Hepatocyte (in vitro differentiated cells): ENCODE measurements at regions not wholly inside any gene's neighbourhood (a gene's known extent, or its start where the extent isn't known, plus 50 kb on each side); places are given as distances from the start of the nearest gene placed in this dataset.

Source experiments
- DNase-seq: peaks from one replicate; pipeline ENCODE4 v3.0.0-alpha.2; 2016; ENCODE audit warnings: low spot score
- H2AFZ ChIP-seq: fragments of 200-600 bp; sonication (generic); 2 replicates; pipeline ENCODE4 v1.6.0; 2016; ENCODE audit warnings: antibody characterized with exemption, mild to moderate bottlenecking
- H3K27ac ChIP-seq: fragments of 200-600 bp; sonication (generic); 2 replicates; pipeline ENCODE4 v1.5.1; 2016; ENCODE audit warnings: mild to moderate bottlenecking
- H3K27me3 ChIP-seq: fragments of 200-600 bp; sonication (generic); 2 replicates; pipeline ENCODE4 v1.6.1; 2016
- H3K36me3 ChIP-seq: fragments of 200-600 bp; sonication (generic); replicated peaks from 2 replicates; pipeline ENCODE4 v1.5.1; 2016; ENCODE audit warnings: low read depth; ENCODE audit not compliant: insufficient read depth
- H3K4me1 ChIP-seq: fragments of 200-600 bp; sonication (generic); 2 replicates; pipeline ENCODE4 v1.5.1; 2016; ENCODE audit warnings: mild to moderate bottlenecking, moderate library complexity; ENCODE audit not compliant: insufficient read depth
- H3K4me2 ChIP-seq: fragments of 200-600 bp; sonication (generic); 2 replicates; pipeline ENCODE4 v1.6.0; 2016
- H3K4me3 ChIP-seq: fragments of 200-600 bp; sonication (generic); 2 replicates; pipeline ENCODE4 v1.5.1; 2016; ENCODE audit warnings: mild to moderate bottlenecking
- H3K79me2 ChIP-seq: fragments of 200-600 bp; sonication (generic); 2 replicates; pipeline ENCODE4 v1.6.0; 2017; ENCODE audit warnings: mild to moderate bottlenecking
- H3K9me2 ChIP-seq: fragments of 200-600 bp; sonication (generic); replicated peaks from 2 replicates; pipeline ENCODE4 v1.6.0; 2017; ENCODE audit warnings: mild to moderate bottlenecking; ENCODE audit not compliant: insufficient read depth
- H3K9me3 ChIP-seq: fragments of 200-600 bp; sonication (generic); 2 replicates; pipeline ENCODE4 v1.5.1; 2016; ENCODE audit warnings: low read depth, mild to moderate bottlenecking
- H4K20me1 ChIP-seq: fragments of 200-600 bp; sonication (generic); 2 replicates; pipeline ENCODE4 v1.6.0; 2016; ENCODE audit warnings: mild to moderate bottlenecking; ENCODE audit not compliant: insufficient read depth, poor library complexity, severe bottlenecking
- EZH2 ChIP-seq: fragments of 200-600 bp; sonication (generic); IDR thresholded peaks from 2 replicates; pipeline ENCODE4 v1.6.1; 2016; ENCODE audit warnings: antibody characterized with exemption, mild to moderate bottlenecking, borderline replicate concordance
- EZH2phosphoT487 ChIP-seq: fragments of 200-600 bp; sonication (generic); IDR thresholded peaks from one replicate; pipeline ENCODE4 v1.6.1; 2018; ENCODE audit warnings: antibody characterized with exemption, mild to moderate bottlenecking, low read depth, moderate library complexity; ENCODE audit not compliant: unreplicated experiment, severe bottlenecking
- WGBS: methylation state at CpG from one replicate; pipeline ENCODE4 v1.1.6; 2016; ENCODE audit warnings: low lambda C conversion rate; ENCODE audit errors: missing lambda C conversion rate; 5-methylcytosine and 5-hydroxymethylcytosine counted together
- TF ChIP-seq, protein P1 (sequence below): fragments of 200-600 bp; sonication (generic); IDR thresholded peaks from 2 replicates; pipeline ENCODE4 v1.5.1; 2016; ENCODE audit warnings: antibody characterized with exemption, mild to moderate bottlenecking; ENCODE audit not compliant: poor library complexity

DNA sequence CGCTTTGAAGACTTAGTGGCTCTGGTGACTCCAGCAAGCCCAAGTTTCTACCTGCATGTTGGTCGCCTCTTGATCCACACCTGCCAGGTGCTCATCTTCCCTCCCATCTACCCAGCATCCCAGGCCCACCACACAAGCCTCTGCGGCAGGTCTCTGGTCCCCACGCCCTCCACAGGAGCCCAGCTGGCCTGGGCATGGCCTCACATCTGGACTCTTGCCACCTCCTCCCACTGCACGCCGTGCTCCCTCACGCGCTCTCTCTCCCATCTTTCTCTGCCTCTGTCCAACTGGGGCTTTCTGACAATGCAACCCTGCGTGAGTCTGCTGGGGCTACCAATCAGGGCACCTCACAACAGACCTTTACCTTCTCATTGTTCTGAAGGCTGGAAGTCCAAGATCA lies 50.2 kb upstream of the FGFR2 start:
- no peak overlapping the region for H2AFZ ChIP-seq
- H3K79me2 ChIP-seq = no peaks in the 10 kb centered on the region
- no peaks in the 10 kb centered on the region for H3K36me3 ChIP-seq

DNA sequence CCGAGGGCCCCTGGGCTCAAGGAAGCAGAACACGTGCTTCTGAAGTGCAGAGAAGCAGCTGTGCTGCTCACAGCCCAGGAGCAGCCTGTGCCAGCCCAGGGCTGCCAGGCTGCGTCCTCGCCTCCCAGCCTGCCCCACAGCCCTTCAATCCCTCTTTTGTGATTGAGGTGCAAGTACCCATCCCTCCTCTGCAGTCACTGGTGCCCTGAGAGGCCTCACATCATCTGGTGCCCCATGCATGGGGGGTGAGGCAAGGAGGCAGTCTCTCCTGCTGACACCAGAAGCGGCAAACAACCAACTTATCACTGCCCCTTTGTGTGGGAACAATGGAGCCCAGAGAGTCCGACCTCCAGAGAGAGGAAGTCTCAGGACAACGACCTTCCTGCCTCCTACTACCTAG lies 49.8 kb upstream of the FGFR2 start:
- H3K4me3 ChIP-seq = no peak overlapping the region
- no peaks in the 10 kb centered on the region for H3K9me3 ChIP-seq
- no peaks in the 10 kb centered on the region for H3K27me3 ChIP-seq
- no peak overlapping the region for H3K27ac ChIP-seq
- no peaks in the 10 kb centered on the region for H3K79me2 ChIP-seq
- no peaks in the 10 kb centered on the region for H4K20me1 ChIP-seq
- whole genome bisulfite sequencing = 73% methylated on average over 7 of the region's 7 CpGs
- no peaks in the 10 kb centered on the region for H3K36me3 ChIP-seq
- TF ChIP-seq, protein P1, sequence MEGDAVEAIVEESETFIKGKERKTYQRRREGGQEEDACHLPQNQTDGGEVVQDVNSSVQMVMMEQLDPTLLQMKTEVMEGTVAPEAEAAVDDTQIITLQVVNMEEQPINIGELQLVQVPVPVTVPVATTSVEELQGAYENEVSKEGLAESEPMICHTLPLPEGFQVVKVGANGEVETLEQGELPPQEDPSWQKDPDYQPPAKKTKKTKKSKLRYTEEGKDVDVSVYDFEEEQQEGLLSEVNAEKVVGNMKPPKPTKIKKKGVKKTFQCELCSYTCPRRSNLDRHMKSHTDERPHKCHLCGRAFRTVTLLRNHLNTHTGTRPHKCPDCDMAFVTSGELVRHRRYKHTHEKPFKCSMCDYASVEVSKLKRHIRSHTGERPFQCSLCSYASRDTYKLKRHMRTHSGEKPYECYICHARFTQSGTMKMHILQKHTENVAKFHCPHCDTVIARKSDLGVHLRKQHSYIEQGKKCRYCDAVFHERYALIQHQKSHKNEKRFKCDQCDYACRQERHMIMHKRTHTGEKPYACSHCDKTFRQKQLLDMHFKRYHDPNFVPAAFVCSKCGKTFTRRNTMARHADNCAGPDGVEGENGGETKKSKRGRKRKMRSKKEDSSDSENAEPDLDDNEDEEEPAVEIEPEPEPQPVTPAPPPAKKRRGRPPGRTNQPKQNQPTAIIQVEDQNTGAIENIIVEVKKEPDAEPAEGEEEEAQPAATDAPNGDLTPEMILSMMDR = no peak
- TF ChIP-seq EZH2 = no peak
- TF ChIP-seq EZH2phosphoT487 = no peak
- no peak overlapping the region for H2AFZ ChIP-seq
- no peak for DNase-seq
- H3K4me1 ChIP-seq = no peaks in the 10 kb centered on the region
- H3K4me2 ChIP-seq = no peak overlapping the region
- no peaks in the 10 kb centered on the region for H3K9me2 ChIP-seq

More for the DNA sequence above, 50.2 kb upstream of the FGFR2 start:
- WGBS = 93% methylated on average over 9 of the region's 9 CpGs
- H4K20me1 ChIP-seq = no peaks in the 10 kb centered on the region
- no peak overlapping the region for H3K4me2 ChIP-seq
- no peaks in the 10 kb centered on the region for H3K4me1 ChIP-seq
- TF ChIP-seq, protein P1 = no peak
- no peak for TF ChIP-seq EZH2
- TF ChIP-seq EZH2phosphoT487 = no peak
- H3K27me3 ChIP-seq = no peaks in the 10 kb centered on the region
- no peak overlapping the region for H3K4me3 ChIP-seq
- H3K9me3 ChIP-seq = no peaks in the 10 kb centered on the region
- H3K27ac ChIP-seq = no peak overlapping the region
- no peak for DNase-seq
- no peaks in the 10 kb centered on the region for H3K9me2 ChIP-seq
